HG02840 (cell line): ENCODE measurements at regions not wholly inside any gene's neighbourhood (a gene's known extent, or its start where the extent isn't known, plus 50 kb on each side); places are given as distances from the start of the nearest gene placed in this dataset.
A peak's percentile ranks its signal among the peaks of the same experiment; 100 is the strongest.

Source experiments
- ATAC-seq: cut with Tn5 transposase; IDR thresholded peaks from one replicate; pipeline ENCODE4 v1.9.1; 2021; ENCODE audit warnings: mild to moderate bottlenecking, moderate library complexity, moderate number of reproducible peaks; ENCODE audit not compliant: unreplicated experiment, low FRiP score

DNA sequence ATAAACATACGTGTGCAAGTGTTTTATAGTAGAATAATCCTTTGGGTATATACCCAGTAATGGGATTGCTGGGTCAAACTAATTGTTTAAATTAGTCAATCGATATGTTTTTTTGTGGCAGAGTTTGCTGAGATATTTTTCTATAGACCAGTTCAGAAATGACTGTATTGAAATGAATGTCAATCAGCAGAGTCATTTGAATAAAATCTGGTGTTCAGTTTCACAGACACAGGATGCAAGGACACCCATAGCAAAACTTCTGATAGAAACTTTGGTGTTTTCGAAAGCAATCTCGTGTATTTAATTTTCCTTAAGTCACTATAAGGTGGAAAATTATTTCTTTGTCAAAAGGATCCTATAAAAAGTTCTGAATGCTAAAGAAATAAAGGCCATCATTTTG lies 434.4 kb downstream of the RAP2B start:
- ATAC-seq: no peak

DNA sequence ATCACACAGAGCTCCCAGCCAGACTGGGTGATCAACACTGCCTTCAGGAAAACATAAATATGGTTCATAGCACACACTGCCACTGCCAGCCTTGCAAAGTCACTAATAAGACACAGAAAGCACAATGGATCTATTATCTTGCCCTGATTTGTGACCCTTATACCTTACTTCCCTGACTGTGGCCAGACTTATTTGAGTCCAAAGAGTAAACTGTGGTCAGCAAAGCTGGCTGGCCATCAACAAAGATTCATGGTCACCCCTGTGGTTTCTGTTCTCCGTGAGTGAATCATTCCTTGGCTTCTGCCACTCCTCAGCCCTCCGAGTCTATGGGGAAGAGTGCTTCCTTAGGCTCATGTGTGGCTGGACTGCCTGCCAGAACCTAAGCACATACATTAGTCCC lies 437.7 kb downstream of the RAP2B start:
- no peak for ATAC-seq

DNA sequence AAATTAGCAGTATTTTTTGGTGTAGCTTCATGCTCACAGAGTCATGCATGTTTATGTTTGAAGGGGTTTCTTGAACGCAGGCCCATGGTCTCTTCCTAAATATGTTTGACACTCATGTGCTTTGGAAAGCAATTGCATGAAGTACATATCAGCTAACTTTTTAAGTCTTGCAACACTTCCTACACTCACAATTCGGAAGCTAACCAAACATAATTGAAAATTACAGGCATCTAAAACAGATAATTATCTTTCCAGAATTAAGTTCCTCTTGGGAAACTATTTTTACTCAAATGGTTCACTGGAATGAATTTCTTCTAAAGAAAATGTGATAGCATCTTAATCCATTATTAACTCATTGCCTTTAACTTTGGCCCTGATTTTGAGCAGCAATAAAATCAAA lies 438.9 kb downstream of the RAP2B start:
- ATAC-seq: no peak

DNA sequence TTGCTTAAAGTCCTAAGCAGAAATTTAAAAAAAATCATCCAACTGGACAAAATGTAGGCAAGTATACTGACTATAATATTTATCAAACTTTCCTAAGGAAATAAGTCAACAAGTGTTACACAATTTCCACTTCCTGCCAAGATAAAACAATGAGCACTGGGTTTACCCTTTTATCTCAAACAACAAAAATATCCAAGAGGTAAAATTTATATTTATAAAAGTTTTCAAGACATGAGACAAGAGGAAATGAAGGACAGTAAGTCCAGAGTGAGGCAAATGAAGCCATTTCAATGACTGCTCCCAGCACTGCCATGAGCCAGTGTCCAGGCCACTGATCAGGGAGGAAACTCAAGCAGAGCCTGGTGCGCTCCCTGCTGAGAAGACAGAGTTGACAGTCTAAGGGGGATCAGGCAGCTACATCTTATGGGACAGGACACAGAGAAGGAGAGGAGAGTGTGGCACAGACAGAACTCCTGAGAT lies 439.4 kb downstream of the RAP2B start:
- ATAC-seq: no peak

DNA sequence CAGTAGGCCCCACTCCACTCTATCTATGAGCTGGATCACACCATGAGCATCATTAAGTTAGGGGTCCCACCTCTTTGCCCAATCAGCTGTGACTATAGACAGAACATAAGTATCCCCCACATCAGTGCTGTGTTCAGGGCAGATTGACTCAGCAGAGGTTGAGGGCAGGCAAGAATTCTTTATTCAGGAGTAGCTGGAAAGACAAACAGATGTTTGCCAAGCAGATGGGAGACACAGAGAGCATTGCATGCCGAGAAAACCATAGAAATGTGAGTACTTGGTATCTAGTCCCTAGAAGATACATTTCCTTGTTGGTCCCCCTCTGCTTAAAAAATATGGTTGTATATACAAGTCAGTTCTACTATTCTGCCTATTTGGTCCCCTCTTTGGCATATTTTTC lies 440.8 kb downstream of the RAP2B start:
- ATAC-seq: no peak

DNA sequence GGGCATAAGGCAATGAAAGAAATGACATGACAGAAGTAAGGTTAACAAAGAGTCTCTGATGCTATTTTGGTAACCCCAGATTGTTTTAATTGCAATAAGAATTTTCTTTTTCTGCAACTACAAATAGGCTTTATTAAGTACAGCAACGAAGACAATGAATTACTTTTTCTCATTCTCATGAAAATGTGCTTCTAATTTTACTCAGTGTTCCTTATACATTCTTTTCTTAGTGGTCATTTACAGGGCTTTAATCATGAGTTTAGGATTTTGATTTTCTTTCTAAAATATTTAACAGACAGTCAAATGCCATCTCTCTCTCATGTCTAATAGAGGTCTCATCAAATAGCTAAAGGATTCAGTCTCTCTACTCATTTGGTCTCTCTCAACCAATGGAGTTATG lies 452.1 kb downstream of the RAP2B start:
- no peak for ATAC-seq

DNA sequence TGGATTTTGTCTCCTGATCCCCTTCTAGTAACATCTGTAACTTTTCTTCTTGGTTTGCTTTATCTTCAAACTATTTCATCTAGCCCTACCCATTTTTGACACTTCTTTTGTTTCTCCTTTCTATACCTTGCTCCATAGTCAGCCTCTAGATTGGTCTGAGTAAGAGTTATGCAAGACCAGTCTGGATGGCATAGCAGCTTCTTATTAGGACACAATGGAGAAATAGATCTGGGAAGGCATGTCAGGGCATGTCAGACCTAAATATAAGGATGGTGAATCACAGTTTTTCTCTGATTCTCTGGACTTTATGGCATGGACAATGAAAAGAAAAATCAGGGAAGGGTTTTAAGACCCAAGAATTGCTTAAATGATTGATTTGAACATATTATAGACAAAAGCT lies 452.5 kb downstream of the RAP2B start:
- ATAC-seq: no peak

DNA sequence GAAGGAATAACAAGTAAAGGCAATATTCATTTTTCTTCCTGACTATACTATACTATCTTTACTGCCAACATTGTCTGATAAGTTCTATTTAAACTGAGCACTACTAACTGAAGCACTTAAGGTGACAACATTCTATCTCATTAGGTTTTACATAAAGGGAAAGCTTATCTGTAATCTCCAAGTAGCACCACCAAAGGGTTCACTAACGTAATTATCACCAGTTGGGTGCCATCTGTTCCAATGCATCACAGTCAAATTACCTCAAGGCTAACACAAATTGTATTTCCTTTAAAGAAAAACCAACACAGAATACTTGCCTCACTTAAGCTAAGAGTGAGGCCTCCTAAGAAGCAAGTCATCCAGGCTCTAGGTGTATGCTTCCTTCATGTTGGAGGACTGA lies 453.8 kb downstream of the RAP2B start:
- ATAC-seq: no peak

DNA sequence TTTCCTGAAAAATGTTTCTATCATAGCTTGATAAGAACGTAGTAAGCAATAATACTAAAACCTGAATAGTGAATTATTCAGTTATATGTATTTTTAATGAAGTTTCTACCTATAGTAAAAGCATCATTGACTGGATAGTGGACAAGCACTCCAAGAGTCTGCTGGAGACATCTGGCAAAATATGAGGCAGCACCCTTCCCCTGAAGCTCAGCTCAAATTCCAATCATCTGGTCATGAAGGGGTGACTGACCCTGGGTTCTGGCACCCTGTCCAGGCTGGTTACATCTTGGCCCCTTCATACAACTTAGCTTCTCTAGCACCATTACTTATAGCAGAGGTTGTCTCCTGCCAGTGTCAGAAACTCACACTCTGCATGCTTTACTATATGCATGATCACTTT lies 455.4 kb downstream of the RAP2B start:
- no peak for ATAC-seq

DNA sequence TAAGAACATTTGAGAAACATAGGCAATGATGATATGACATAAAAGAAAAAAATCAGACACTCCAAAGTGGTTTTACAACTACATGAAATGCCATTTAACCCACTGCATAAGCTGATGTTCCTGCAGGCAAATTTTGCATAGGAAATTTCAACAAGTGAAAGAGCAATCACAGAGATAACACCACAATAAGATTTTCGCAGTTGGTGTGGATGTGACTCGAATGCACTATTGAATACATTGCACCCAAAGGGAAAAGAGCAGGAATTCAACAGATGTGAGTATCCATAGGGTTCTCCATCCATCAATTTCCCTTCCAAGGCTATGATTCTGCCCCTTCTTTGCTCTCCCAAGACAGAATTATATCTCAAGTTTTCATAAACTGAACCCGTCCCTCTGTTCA lies 456.1 kb downstream of the RAP2B start:
- no peak for ATAC-seq

DNA sequence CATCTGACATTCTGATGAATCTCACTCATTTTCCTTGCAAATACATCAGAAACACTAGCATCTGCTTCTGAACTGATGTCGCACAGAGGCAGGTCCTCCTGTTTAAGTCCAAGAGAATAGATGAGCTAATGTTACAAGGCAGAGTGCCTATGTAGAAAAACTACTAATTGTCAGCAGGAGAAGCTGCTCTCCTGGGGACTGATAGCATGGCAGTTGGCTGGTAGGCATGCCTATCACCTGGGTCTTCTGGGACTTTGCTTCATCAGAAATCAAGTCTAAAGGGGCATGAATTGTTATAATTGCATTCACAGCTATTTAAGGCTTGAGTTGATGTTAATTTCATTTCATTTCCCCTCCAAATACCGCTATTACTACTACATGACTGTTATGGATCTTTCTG lies 457.2 kb downstream of the RAP2B start:
- no peak for ATAC-seq

DNA sequence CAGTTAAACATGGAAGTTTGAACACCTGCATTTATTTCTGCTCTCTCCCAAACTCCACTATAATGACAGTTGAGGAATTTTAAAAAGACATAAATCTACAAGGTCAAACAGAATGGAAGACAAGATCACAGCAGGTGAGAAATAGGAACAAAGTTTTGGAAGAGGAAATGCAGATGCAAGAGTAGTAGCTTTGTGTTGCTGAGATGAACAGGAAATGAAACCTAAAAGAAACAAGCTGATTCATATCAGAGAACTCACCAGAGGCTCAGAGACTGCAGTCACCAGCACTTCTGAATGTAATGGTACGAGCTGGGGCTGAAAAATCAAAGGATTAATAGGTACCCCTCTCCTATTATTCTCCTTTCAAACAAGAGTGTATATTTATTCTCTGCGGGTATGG lies 459.9 kb downstream of the RAP2B start:
- peak; percentile 87 for ATAC-seq

DNA sequence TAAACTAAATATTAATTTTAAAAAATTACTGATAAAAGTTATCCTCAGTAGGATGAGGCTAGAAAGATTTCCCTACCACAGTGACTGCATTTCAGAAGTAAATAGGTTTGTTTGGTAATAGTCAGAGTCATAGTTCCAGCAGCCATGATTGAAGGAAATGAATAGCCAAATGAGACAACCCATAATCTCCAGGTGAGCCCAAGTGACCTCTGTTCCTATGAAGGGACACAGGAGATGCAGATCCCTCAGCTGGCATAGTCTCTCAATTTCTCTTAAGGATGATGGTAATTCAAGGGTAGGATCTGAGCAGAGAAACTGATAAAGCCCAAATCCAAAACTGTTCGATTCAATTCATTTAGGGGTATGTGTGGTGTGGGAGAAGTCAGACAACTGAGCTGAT lies 461.8 kb downstream of the RAP2B start:
- no peak for ATAC-seq

DNA sequence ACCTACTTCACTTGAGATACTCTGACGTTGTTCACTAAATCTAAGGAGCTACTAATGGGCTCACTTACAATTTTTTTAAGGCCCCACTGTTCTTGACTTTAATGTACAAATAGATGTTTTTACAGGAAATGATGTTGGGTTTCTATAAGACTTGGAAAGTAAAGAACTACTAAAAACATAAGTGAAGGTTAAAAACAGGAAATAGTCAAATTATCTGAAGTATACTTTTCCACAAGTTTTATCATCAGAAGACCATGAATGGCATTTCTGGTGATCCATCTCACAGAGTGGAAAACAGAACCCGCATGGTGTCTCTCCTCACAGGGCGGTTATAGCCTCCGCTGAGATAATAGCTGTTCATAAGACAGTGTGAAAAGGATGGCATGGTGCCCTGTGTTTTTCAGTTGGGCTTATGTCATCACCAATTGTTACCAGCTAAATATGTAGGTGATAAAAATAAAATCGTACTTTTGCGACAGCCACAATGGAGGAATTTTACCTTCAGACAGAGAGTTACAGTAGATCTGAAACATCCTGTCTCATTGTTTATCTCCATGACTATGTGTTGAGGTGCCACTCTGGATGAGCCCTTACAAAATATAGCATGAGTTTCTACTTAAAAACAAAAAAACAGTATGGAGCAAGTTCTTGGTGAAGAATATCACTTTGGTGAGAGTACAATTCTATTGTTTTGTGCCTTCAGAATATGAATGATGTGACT lies 462.4 kb downstream of the RAP2B start:
- ATAC-seq: no peak

DNA sequence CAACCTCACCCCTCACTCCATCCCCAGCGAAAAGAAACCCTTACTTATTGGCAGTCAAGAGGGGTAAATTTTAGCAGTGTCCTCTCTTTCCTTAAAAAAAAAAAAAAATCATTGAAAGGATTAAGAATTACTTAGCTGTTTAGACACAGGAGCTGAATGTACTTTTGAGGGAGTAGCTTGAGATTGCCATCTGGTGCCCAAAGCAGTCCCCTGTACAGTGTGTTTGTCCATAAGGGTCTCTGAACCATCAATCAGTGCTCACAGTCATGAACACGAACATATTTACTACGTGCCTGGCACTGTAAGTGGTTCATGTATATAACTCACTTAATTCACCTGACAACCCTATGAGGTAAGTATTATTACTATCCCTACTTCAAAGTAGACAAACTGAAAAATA lies 463.5 kb downstream of the RAP2B start:
- ATAC-seq: no peak

DNA sequence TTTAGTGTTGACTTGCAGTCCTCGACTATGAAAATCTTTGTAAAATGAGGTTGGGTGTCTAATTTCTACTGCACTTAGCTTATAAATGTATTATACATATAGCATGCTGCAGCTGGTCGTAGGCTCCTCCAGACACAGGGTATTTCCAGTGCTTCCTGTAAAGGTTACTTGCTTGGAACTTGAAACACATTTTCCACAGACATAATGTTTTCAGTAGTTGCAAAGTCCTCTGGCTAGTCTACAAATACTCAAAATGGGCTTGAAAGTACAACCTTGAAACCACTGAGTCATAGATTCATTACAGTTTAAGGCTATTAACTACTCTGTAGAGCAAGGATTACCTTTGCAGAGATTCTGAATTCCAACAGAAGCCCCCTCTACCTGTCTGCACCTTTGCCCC lies 464.1 kb downstream of the RAP2B start:
- no peak for ATAC-seq

DNA sequence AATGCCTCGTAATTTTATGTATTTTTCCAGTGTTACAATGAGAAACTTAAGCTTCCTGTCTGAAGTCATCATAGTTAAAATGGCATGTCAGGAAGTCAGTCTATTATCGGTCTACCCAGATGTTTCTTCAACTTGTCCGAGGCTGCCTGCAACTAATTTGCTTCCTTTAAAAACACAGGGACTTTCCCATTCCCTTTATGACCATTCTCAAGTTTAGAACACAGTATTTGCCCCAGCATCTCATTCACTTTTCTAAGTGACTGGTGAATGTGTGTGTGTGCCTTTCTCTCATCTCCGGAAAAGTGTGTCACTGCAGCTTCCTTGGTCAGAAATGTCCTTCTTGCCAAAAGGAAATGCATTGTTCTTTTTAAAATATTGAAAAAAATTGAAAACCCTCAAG lies 466.6 kb downstream of the RAP2B start:
- no peak for ATAC-seq

DNA sequence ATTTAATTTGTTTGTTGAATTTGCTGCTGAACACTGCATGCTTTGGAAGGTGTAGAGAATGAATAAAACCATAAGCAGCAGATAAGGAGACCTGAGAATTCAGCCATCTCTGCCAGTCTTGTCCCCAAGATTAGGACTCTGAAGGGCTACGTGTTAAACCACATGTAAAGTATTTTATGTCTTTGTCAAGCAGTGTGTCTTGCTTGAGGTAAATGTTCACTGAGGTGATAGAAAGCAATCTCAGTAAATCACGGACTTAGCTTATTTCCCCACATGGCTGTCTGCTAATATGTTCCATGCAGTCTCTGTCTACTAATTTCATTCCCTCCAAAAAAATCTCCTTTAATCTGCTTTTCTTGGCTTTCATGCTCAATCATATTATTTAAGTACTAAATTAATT lies 467.1 kb downstream of the RAP2B start:
- no peak for ATAC-seq

DNA sequence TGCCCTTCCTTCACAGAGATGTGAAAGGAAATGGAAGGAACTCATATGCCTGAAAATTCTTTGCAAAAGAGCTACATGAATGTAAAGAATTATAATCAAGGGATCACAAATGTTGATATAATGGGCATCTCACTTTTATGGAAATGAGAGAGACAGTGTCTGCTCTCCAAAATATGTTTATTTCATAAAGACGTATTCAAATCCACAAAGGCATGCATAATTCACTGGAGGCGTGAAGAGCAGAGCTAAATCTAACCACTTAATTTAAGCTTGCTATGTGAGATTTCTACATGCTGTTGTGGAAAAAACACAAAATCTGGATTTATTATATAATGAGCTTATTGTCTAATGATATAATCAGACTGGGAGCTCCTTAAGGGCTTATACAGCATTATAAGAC lies 469.1 kb downstream of the RAP2B start:
- no peak for ATAC-seq

DNA sequence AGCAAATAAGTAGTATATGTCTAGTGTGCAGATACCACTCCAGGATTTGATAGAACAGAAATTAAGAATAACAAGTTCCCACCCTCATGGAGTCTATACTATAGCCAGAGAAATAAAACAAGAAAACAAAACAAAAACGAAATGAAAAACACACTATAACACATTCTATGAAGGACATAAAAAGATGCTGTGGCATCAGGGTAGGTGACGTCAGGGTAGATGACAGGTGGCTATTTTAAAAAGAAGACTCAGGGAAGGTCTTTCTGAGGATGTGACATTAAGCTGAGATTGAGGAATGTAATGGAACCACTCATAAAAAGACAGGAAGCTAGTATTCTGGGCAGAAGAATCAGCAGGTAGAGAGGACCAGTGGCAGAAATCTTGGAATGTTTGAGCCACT lies 469.6 kb downstream of the RAP2B start:
- no peak for ATAC-seq

DNA sequence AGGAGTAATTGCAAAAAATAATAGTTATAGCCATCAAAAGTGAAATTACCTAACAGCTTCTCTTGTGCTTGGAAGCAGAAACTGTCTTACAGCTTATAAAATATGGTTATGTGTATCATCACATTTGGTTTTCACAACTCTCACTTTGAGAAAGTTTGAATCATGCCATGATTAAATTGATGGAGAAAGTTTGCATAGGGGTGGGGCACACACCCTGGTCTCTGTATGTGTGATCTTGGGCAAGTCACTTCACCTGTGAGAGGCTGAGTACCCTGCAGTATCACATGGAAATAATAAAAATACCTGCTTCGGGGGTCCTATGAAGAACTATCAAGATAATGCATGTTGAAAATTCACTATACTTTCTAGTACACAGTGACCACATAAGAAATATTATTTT lies 471.4 kb downstream of the RAP2B start:
- no peak for ATAC-seq

DNA sequence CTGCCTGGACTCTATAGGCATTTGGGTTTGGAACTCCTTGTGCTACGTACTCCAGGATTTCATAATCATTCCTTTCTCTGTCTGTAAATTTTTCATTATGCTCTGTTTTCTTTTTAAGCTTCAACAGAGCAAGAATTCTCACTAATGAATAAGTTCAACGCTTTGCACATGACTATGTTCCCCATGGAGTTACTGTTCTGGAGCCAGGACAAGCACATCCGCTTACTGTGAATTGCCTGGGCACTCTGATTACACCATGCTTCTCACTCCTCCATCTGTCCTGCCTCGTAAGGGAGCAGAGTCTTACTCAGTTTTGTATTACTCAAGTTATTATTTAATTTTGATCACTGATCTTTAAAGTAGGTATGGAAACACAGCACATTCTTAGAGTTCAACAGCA lies 472.7 kb downstream of the RAP2B start:
- no peak for ATAC-seq

DNA sequence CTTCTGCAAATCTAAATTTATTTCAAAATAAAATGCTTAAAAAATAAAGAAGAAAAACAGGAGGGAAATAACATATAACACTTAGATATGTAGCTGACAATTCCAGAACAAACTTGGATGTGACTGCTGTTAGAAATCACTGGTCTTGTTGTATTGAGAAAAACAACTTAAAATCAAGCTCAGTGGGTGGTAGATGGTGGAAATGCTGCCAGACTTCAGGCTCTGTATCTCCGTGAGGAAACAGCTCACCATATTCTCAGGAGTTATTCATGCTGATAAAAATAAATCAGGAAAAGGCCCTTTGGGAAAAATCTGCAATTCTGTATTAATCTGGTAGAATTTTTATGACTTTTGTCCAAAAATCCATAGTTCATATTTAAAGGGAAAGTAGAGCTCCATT lies 477.6 kb downstream of the RAP2B start:
- ATAC-seq: no peak
